ENCODE measurements at regions not wholly inside any gene's neighbourhood (a gene's known extent, or its start where the extent isn't known, plus 50 kb on each side); places are given as distances from the start of the nearest gene placed in this dataset.

GRCh38 chr5:20601678-20602100 is 613.7 kb upstream of the CDH18 start:
- Histone ChIP-seq H3K27ac (ENCODE audit: low read depth, low read length) (no peak overlapping the region), H3K36me3 (ENCODE audit: insufficient read depth, low read length) (no peaks in the 10 kb centered on the region), H3K4me3 (ENCODE audit: low read length in 2 of 2) (no peak overlapping the region), H3K9me3 (ENCODE audit: control insufficient read depth in 1 of 2, low read length in 2 of 2) (no peaks in the 10 kb centered on the region), H3K27me3 (ENCODE audit: insufficient read depth, low read length) (no peaks in the 10 kb centered on the region), H3K4me1 (ENCODE audit: insufficient read depth, low read length) (no peaks in the 10 kb centered on the region)
- peaks cover 3 to 32% (median 15%) of the 10 kb centered on the region in 8 donors for H3K9me3 Mint-ChIP-seq
- H3K27me3 Mint-ChIP-seq, result no peaks in the 10 kb centered on the region
- intact Hi-C loops (cut with micrococcal nuclease), result no loop called here
- CTCF ChIA-PET (ENCODE audit: partially characterized antibody), result no interaction called here
- no peaks in the 10 kb centered on the region for H3K4me1 Mint-ChIP-seq
- peak overlapping the region in 1 of 8 donors; percentile 68 for H3K4me3 Mint-ChIP-seq
- no peaks in the 10 kb centered on the region for H3K36me3 Mint-ChIP-seq
- H3K27ac Mint-ChIP-seq, result no peak overlapping the region
- DNase-seq, result no peak
- POLR2A ChIA-PET (ENCODE audit: partially characterized antibody), result no interaction called here

GRCh38 chr5:20590356-20590755 is 602.4 kb upstream of the CDH18 start:
- Mint-ChIP-seq H3K9me3 (peaks cover 0 to 8% (median 4%) of the 10 kb centered on the region in 8 donors), H3K4me3 (no peak overlapping the region), H3K27ac (no peak overlapping the region), H3K4me1 (no peaks in the 10 kb centered on the region), H3K27me3 (no peaks in the 10 kb centered on the region), H3K36me3 (no peaks in the 10 kb centered on the region)
- ChIA-PET CTCF (ENCODE audit: partially characterized antibody) (no interaction called here), POLR2A (ENCODE audit: partially characterized antibody) (no interaction called here)
- DNase-seq, result no peak
- intact Hi-C loops (cut with micrococcal nuclease), result no loop called here
- Histone ChIP-seq H3K27me3 (ENCODE audit: insufficient read depth, low read length) (no peaks in the 10 kb centered on the region), H3K36me3 (ENCODE audit: insufficient read depth, low read length) (no peaks in the 10 kb centered on the region), H3K4me1 (ENCODE audit: insufficient read depth, low read length) (no peaks in the 10 kb centered on the region), H3K9me3 (ENCODE audit: control insufficient read depth in 1 of 2, low read length in 2 of 2) (no peaks in the 10 kb centered on the region), H3K4me3 (ENCODE audit: low read length in 2 of 2) (no peak overlapping the region), H3K27ac (ENCODE audit: low read depth, low read length) (no peak overlapping the region)

- POLR2A ChIA-PET (ENCODE audit: partially characterized antibody), result no interaction called here
- Mint-ChIP-seq H3K27ac (no peak overlapping the region), H3K36me3 (no peaks in the 10 kb centered on the region)
Measured at GRCh38 chr5:20575571-20575970, 587.6 kb upstream of the CDH18 start.

GRCh38 chr5:20574576-20574975 is 586.6 kb upstream of the CDH18 start:
- Histone ChIP-seq H3K9me3 (ENCODE audit: control insufficient read depth in 1 of 2, low read length in 2 of 2) (peaks cover 0 to 7% of the 10 kb centered on the region in 2 donors), H3K4me3 (ENCODE audit: low read length in 2 of 2) (no peak overlapping the region), H3K36me3 (ENCODE audit: insufficient read depth, low read length) (no peaks in the 10 kb centered on the region), H3K27ac (ENCODE audit: low read depth, low read length) (no peak overlapping the region), H3K27me3 (ENCODE audit: insufficient read depth, low read length) (no peaks in the 10 kb centered on the region), H3K4me1 (ENCODE audit: insufficient read depth, low read length) (no peaks in the 10 kb centered on the region)
- no peaks in the 10 kb centered on the region for H3K36me3 Mint-ChIP-seq
- CTCF ChIA-PET (ENCODE audit: partially characterized antibody), result no interaction called here
- no peak overlapping the region for H3K4me3 Mint-ChIP-seq
- no peak for DNase-seq
- intact Hi-C loops (cut with micrococcal nuclease), result no loop called here
- H3K4me1 Mint-ChIP-seq, result no peaks in the 10 kb centered on the region
- H3K27me3 Mint-ChIP-seq, result no peaks in the 10 kb centered on the region
- POLR2A ChIA-PET (ENCODE audit: partially characterized antibody), result no interaction called here
- H3K9me3 Mint-ChIP-seq, result peaks cover 0 to 14% (median 6%) of the 10 kb centered on the region in 8 donors
- no peak overlapping the region for H3K27ac Mint-ChIP-seq

More at GRCh38 chr5:20575571-20575970, 587.6 kb upstream of the CDH18 start:
- intact Hi-C loops (cut with micrococcal nuclease), result no loop called here
- Mint-ChIP-seq H3K4me3 (no peak overlapping the region), H3K4me1 (no peaks in the 10 kb centered on the region), H3K27me3 (no peaks in the 10 kb centered on the region), H3K9me3 (peaks cover 0 to 15% (median 6%) of the 10 kb centered on the region in 8 donors)
- peak in 1 of 5 donors; percentile 11 for DNase-seq
- no peaks in the 10 kb centered on the region for H3K27me3 ChIP-seq (ENCODE audit: insufficient read depth, low read length)
- no peak overlapping the region for H3K27ac ChIP-seq (ENCODE audit: low read depth, low read length)
- H3K9me3 ChIP-seq (ENCODE audit: control insufficient read depth in 1 of 2, low read length in 2 of 2), result peaks cover 0 to 7% of the 10 kb centered on the region in 2 donors
- CTCF ChIA-PET (ENCODE audit: partially characterized antibody), result no interaction called here
- H3K36me3 ChIP-seq (ENCODE audit: insufficient read depth, low read length), result no peaks in the 10 kb centered on the region
- no peaks in the 10 kb centered on the region for H3K4me1 ChIP-seq (ENCODE audit: insufficient read depth, low read length)
- no peak overlapping the region for H3K4me3 ChIP-seq (ENCODE audit: low read length in 2 of 2)

GRCh38 chr5:20572614-20573013 is 584.6 kb upstream of the CDH18 start:
- Mint-ChIP-seq H3K4me1 (no peaks in the 10 kb centered on the region), H3K27me3 (no peaks in the 10 kb centered on the region), H3K27ac (no peak overlapping the region), H3K4me3 (no peak overlapping the region), H3K36me3 (no peaks in the 10 kb centered on the region), H3K9me3 (peaks cover 0 to 16% (median 5%) of the 10 kb centered on the region in 8 donors)
- H3K27ac ChIP-seq (ENCODE audit: low read depth, low read length), result no peak overlapping the region
- ChIA-PET POLR2A (ENCODE audit: partially characterized antibody) (no interaction called here), CTCF (ENCODE audit: partially characterized antibody) (no interaction called here)
- no peak for DNase-seq
- H3K4me1 ChIP-seq (ENCODE audit: insufficient read depth, low read length), result no peaks in the 10 kb centered on the region
- H3K4me3 ChIP-seq (ENCODE audit: low read length in 2 of 2), result no peak overlapping the region
- H3K27me3 ChIP-seq (ENCODE audit: insufficient read depth, low read length), result no peaks in the 10 kb centered on the region
- H3K9me3 ChIP-seq (ENCODE audit: control insufficient read depth in 1 of 2, low read length in 2 of 2), result peaks cover 0 to 12% of the 10 kb centered on the region in 2 donors
- H3K36me3 ChIP-seq (ENCODE audit: insufficient read depth, low read length), result no peaks in the 10 kb centered on the region
- intact Hi-C loops (cut with micrococcal nuclease), result no loop called here

GRCh38 chr5:20570486-20570885 is 582.5 kb upstream of the CDH18 start:
- H3K27me3 Mint-ChIP-seq, result no peaks in the 10 kb centered on the region
- Histone ChIP-seq H3K36me3 (ENCODE audit: insufficient read depth, low read length) (no peaks in the 10 kb centered on the region), H3K27ac (ENCODE audit: low read depth, low read length) (no peak overlapping the region), H3K9me3 (ENCODE audit: control insufficient read depth in 1 of 2, low read length in 2 of 2) (peaks cover 0 to 12% of the 10 kb centered on the region in 2 donors), H3K4me3 (ENCODE audit: low read length in 2 of 2) (no peak overlapping the region), H3K27me3 (ENCODE audit: insufficient read depth, low read length) (no peaks in the 10 kb centered on the region), H3K4me1 (ENCODE audit: insufficient read depth, low read length) (no peaks in the 10 kb centered on the region)
- POLR2A ChIA-PET (ENCODE audit: partially characterized antibody), result no interaction called here
- intact Hi-C loops (cut with micrococcal nuclease), result no loop called here
- no peak overlapping the region for H3K27ac Mint-ChIP-seq
- H3K4me3 Mint-ChIP-seq, result no peak overlapping the region
- no peaks in the 10 kb centered on the region for H3K36me3 Mint-ChIP-seq
- H3K9me3 Mint-ChIP-seq, result peaks cover 0 to 11% (median 5%) of the 10 kb centered on the region in 8 donors
- H3K4me1 Mint-ChIP-seq, result no peaks in the 10 kb centered on the region
- no peak for DNase-seq
- CTCF ChIA-PET (ENCODE audit: partially characterized antibody), result no interaction called here

- no peaks in the 10 kb centered on the region for H3K27me3 Mint-ChIP-seq
- no peak overlapping the region for H3K27ac Mint-ChIP-seq
- no peaks in the 10 kb centered on the region for H3K9me3 ChIP-seq (ENCODE audit: control insufficient read depth in 1 of 2, low read length in 2 of 2)
- no peaks in the 10 kb centered on the region for H3K4me1 ChIP-seq (ENCODE audit: insufficient read depth, low read length)
- peaks cover 0 to 19% (median 5%) of the 10 kb centered on the region in 8 donors for H3K9me3 Mint-ChIP-seq
- ChIA-PET POLR2A (ENCODE audit: partially characterized antibody) (no interaction called here), CTCF (ENCODE audit: partially characterized antibody) (no interaction called here)
- H3K36me3 Mint-ChIP-seq, result no peaks in the 10 kb centered on the region
- H3K4me1 Mint-ChIP-seq, result no peaks in the 10 kb centered on the region
- H3K27me3 ChIP-seq (ENCODE audit: insufficient read depth, low read length), result no peaks in the 10 kb centered on the region
- intact Hi-C loops (cut with micrococcal nuclease), result no loop called here
- no peak overlapping the region for H3K27ac ChIP-seq (ENCODE audit: low read depth, low read length)
- H3K4me3 ChIP-seq (ENCODE audit: low read length in 2 of 2), result no peak overlapping the region
- no peak overlapping the region for H3K4me3 Mint-ChIP-seq
- no peak for DNase-seq
- H3K36me3 ChIP-seq (ENCODE audit: insufficient read depth, low read length), result no peaks in the 10 kb centered on the region
Measured at GRCh38 chr5:20562544-20562943, 574.5 kb upstream of the CDH18 start.

GRCh38 chr5:20559845-20560244 is 571.8 kb upstream of the CDH18 start:
- ChIA-PET CTCF (ENCODE audit: partially characterized antibody) (no interaction called here), POLR2A (ENCODE audit: partially characterized antibody) (no interaction called here)
- Mint-ChIP-seq H3K9me3 (peaks cover 0 to 30% (median 10%) of the 10 kb centered on the region in 8 donors), H3K4me1 (no peaks in the 10 kb centered on the region), H3K27me3 (no peaks in the 10 kb centered on the region), H3K36me3 (no peaks in the 10 kb centered on the region), H3K27ac (no peak overlapping the region), H3K4me3 (no peak overlapping the region)
- H3K27ac ChIP-seq (ENCODE audit: low read depth, low read length), result no peak overlapping the region
- H3K27me3 ChIP-seq (ENCODE audit: insufficient read depth, low read length), result no peaks in the 10 kb centered on the region
- H3K4me1 ChIP-seq (ENCODE audit: insufficient read depth, low read length), result no peaks in the 10 kb centered on the region
- no peak overlapping the region for H3K4me3 ChIP-seq (ENCODE audit: low read length in 2 of 2)
- no peak for DNase-seq
- H3K9me3 ChIP-seq (ENCODE audit: control insufficient read depth in 1 of 2, low read length in 2 of 2), result no peaks in the 10 kb centered on the region
- intact Hi-C loops (cut with micrococcal nuclease), result no loop called here
- no peaks in the 10 kb centered on the region for H3K36me3 ChIP-seq (ENCODE audit: insufficient read depth, low read length)

Data from CD4-positive, alpha-beta memory T cell (primary cell).